Stimulated activated CD8-positive, alpha-beta memory T cell treated with anti-CD3 and anti-CD28 coated beads, Interleukin-15, amount 100 ng/mL, for 24 hours (primary cell): ENCODE measurements at regions not wholly inside any gene's neighbourhood (a gene's known extent, or its start where the extent isn't known, plus 50 kb on each side); places are given as distances from the start of the nearest gene placed in this dataset.

Experiments used
- DNase-seq: peaks from one replicate; pipeline ENCODE4 v3.0.0-alpha.2; 2020; ENCODE audit warnings: low read depth

DNA sequence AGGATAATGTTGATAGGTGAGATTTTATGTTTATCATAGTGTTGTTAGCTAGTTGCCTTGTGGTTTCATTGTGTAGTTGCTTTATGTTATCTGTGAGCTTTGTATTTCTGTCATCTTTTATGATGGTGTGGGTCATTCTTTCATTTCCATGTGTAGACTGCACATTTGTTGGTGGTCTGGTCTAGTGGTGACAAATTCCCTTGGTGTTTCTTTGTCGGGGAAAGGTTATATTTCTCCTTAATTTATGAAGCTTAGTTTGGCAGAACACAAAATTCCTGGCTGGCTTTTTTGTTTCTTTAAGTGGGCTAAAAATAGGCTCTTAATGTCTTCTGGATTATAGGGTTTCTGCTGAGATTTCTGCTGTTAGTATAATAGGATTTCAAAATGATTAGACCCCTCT, 347.2 kb upstream of the ADAMTS5 start:
- no peak for DNase-seq

DNA sequence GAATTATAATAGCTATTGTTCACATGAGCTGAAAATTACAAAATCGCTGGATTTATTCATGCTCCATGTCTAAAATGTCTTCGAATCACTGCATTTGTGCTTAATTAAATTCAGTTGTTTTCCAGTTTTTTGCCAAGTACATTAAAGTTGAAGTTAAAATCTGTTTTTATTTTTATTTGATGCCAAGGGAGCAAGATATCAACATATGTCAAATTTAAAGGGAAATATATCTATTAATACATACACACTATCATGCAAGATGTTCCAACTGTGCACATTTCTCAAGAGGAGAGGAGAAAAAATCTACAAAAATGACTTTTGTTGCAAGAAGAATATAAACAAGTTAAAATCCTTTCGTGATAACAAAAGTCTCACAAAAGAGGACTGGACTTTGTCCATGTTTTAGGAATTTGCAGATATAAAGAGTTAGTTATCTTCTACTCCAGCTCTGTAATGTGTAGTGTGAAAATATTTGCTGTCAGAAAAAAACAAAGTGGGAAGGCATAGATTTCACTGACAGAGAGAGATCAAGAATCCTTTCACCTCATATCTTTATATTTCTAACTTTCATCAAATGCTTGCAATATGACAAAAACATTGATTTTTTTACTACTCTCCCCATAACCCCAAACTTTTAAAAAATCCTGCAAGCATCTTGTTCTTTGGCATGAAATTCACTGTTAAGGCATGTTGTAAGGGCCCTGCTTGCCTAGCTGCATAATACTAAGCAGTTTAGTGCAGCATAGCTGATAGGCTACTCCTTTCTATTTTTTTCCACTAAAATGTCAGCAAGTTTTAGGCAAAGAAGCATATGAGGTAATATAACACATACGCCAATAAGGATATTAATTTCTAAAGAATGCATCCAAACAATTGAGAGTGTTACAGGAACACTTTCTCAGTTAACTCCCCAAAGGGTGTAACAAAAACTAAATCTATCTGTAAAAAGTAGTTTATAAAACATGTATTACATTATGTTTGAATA, 340.2 kb upstream of the ADAMTS5 start:
- DNase-seq: no peak

DNA sequence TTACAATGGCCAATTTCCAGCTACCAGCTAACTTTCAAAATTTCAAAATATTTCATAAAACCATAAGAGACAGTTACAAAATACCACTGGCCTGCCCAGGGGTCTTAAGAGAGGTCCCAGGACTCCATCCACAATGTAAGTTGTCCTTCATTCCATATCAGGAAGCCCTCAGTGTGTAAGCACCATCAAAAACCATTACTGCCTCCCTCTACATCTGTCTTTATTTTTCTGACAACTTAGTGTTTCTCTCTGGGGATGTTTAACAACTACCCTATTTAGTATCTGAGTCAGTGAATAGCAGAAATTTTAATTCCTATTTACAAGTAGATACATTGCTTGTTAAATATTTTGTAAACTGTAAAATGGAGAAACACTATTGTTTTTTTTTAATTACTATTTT, 339.3 kb upstream of the ADAMTS5 start:
- DNase-seq: no peak

DNA sequence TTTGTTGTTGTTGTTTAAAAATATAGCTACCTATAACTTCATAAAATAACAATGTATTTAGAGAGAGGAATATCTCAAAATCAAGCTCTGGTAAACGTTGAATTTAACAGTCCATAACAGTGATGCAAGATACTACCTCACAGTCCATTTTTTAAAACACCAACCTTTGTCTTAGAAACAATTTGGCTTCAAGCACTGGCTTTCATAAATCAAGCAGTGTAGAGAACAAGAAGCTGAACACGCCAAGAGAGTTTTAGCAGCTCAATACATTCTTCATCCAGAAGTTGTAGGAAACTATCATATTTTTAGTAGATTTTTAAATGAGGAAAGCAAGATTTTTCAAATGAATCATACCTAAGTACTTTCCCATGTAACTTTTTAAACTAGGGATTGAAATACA, 334.3 kb upstream of the ADAMTS5 start:
- no peak for DNase-seq

DNA sequence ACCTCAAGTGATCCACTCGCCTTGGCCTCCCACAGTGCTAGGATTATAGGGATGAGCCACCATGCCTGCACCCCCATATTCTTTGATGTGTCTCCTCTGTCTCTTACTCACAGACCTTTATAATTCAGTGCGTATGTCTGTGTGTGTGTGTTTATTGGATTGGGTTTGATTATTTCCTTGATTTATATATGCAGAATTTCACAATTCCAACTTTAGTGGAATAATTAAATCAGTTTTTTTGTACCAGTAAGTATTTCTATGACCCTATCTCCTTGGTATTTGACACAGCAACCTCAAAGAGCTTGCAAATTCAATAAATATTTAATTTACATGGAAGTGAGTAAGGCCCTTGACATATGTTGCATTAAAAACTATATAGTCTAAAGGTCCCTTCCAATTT, 333.9 kb upstream of the ADAMTS5 start:
- no peak for DNase-seq

DNA sequence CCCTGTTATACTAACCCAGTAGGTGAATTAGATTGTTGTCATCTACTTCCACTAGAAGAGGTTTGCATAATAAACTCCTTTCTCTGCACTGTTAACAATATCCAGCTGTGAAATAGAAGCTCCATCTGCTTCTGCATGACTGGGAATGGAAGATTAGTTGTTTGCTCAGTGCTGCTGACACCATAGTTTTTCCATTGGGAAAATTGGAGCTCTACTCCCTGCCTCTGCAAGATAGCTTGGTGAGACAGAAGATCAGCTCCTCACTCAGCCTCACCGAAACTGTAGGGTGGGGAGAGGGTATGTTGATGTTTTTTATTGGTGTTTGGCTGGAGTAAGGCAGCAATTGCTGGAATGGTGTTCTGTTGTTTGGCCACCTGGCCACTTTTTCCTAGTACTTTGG, 331.6 kb upstream of the ADAMTS5 start:
- no peak for DNase-seq

DNA sequence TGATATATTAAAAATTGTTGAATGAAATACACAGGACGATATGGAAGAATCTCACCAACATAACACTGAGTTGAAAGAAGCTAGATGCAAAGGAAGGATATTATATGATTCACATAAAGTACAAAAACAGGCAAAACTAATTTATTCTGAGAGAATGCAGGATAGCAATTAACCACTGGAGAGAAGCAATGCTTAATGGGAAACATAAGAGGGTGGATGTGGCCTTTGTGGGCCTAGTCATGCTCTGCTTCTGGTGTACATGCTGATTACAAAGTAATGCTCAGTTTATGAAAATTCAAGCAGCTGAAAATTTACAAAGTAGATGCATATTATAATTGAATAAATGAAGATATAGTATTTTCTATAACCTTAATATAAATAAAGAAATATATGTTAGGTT, 326.4 kb upstream of the ADAMTS5 start:
- DNase-seq: no peak

DNA sequence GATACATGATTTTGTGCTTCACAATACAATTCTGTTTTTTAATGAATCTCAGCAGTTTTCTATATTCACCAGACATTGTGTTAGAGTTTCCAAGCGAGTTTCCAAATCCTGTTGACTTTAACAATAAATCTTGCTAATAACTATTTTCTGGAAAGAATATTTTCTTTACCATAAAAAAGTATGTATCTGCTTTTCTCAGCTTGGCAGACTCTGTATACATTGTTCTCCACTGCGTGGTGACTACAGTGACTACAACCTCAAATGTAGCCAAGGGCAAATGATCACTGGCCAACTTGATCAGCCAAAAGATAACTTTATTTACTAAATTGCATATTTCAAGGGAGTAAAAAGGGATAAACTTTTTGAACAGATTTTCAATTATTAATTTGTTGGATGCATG, 325.9 kb upstream of the ADAMTS5 start:
- no peak for DNase-seq

DNA sequence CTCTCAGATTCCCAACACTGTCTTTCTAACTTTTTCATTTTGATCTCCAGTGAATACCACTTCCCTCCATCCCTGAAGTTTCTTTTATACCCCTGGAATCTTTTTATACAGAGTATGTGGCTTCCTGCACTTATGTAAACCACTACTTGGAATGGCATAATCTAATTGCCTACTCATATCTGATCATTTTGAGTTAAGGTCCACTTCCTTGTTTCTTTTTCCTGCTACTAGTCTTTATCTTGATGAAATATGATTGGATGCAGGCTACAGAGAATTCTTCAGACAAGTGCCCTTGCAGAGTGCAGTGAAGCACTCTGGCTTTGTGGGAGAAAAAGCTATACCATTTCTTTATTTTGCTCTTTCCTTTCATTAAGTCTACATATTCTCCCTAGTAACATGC, 325.3 kb upstream of the ADAMTS5 start:
- DNase-seq: no peak

DNA sequence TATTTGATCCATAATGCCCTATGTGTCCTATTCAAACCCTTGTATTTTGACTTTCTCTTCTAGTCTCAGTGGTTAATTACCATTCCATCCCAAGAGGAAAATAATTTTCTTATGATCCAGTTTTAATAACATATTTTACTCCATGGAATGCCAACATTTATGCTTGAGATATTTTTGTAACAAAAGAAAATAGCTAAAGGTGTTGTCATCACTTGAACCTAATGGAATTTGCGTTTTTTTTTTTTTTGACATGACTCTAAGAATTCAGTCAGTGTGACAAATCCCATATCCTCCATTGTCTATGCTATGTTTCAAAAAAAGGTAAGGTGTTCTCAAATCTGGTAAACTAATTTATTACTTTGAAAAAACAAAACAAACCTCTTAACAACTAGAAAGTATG, 324.1 kb upstream of the ADAMTS5 start:
- no peak for DNase-seq

DNA sequence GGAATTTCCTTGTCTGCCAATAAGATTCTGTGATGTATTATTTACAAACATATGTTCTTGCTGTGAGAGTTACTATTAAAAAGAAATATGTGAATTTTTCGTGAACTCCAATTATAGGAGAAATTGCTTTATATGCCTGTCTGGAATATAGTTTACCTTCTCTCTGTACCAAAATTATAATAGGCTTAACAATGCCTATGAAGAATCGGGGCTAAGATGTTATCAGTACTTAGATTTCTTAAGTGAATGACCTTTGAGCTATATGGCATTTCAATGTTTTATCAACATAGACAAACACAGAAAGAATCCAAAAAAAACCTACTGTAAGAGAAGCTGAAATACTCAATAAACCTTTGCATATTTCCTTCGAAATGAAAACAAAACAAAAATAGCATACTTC, 323.1 kb upstream of the ADAMTS5 start:
- no peak for DNase-seq

DNA sequence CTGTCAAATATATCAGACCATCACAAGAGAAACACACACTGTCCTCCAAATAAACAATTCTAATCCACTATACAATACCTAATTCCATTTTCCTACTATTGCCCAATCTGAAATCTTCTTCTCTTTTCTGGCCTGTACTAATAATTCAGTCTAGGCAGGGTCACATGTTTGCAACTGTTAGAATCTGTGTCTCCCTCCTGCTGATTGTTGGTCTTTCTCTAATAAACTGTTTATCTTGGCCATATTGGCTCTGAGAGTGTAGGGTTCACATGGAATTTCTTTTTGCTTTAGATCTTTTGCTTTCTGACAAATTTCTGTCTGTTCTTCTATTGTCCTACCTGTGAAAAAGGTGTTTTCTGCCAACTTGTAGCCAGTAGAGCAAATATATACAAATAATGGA, 319.9 kb upstream of the ADAMTS5 start:
- DNase-seq: no peak

DNA sequence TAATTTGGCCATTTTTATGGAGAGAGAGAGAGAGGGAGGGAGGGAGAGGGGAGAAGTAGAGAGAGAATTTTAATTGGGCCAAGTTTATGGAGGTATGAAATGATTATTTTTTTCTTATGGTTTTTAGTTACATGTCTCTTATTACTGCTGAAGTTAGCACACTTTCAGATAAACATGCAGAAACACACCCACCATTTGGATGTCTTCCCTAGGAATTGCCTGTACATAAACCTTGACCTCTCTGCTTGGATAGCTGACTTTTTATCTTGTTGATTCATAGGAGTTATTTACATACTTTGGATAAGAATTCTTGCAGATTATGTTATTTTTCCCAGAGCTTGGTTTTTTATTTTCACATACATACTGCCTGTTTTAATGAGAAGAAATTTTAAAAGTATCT, 310.2 kb upstream of the ADAMTS5 start:
- DNase-seq: no peak

DNA sequence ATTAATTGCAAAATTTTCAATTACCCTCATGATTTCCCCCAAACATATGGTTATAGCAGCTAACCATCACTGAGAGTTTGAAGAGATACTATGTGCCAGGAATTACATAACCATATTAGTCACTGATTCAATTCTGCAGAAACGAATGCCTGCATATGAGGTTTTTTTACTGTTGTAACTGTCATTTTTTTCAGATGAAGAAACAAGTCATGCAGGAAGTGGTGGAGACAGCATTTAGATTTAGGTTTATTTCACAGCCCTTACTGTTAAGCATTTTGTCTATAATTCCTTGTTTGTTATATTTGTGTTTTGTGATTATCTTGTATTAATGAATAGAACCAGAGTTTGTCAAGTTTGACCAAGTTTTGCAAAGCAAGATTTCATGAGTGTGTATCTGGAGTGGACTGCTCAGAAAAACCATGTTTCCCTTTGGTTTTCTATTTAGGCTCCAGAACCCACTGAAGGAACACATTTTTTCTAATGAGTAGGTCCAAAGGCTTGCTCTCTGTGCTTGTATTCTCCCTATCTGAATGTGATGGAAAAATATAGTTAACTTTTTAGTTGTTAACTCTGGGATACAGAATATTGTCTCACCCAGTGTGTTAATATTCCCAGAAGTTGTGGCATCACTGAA, 308.5 kb upstream of the ADAMTS5 start:
- DNase-seq: no peak

DNA sequence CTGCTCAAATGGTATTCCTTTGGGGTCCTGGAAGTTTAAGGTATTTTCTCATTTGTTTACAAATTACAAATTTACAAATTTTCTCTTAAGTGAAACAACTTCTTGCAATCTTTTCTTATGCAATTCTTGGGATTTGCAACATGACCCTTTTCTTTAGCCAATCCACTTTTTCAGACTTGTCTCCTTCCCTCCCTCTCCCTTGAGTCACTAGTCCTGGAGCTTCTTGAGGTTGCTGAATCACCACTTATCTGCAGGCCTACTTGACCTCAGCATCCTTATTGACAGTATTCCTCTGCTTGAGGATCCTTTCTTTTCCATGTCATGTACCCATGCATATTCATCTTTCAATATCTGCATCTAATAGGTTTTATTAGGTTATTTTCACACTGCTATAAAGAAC, 302.8 kb upstream of the ADAMTS5 start:
- no peak for DNase-seq

DNA sequence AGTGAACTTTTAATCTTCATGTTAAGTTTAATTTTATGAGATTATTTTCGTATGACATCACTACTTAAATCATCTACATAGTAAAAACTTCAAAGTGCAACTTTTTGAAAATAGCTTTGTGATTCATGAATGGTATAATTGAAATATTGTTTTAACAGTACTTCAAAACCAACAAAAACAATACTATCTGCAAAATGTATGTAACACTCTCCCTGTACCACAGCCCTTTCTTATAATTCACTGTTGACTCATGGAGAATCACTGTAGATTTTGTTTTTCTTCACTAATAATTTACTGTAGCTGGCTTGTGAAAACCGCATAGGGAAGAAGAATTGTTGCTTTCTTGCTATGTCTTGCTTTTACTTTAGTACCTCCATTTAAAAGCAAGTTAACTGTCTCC, 301.4 kb upstream of the ADAMTS5 start:
- no peak for DNase-seq

DNA sequence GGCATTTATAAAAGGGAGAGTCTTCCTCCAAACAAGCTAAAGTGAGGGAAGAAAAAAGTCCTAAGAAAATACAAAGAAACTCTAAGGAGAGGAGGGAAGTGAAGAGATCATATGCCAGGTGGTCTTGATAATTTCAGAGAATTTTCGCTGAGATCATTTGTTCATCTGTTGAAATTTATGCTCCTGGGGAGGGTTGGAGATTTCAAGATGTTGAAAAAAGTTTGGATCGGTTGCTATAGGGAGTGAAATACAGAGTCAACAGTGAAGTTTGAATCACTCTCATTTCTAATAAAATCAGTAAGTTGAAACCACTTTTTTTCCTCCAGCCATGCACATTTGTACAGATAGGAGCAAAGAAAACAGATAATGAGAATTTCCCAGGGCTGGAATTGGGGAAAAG, 299.1 kb upstream of the ADAMTS5 start:
- no peak for DNase-seq

DNA sequence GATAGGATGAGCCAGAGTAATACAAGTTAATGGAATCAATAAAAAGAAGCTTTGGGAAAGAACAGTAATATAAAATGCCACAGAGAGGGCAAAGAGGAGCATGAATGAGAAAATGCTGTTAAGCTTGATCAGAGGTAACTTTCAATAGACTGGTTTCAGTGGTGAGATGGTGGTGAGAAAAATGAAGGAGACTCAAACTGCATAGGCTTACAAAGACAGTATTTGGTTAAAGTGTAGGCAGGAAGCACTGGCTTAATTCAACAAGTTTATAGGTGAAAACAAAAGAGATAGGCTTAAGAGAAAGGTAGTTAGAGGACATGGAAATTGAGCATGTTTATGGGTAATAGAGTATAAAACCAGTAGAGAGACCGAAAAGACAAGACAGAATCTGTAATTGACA, 298.6 kb upstream of the ADAMTS5 start:
- no peak for DNase-seq

DNA sequence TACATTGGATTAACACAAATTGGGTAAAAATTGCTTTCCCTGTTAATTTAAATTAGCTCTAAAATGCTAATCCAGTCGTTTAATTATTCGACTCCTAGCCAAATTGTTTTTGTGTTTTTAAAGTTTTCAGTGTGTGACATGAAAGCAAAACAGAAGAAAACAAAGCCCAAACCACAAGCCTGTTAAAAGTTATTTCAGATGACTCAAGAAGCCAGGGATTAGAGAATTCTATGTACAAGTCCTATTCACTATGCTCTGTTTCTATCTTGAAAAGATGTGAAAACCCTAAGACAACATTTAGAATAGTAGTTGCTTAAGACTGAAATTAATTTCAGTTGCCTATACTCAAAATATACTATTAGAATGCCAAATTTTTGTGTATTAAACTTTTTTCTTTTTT, 294.8 kb upstream of the ADAMTS5 start:
- no peak for DNase-seq

DNA sequence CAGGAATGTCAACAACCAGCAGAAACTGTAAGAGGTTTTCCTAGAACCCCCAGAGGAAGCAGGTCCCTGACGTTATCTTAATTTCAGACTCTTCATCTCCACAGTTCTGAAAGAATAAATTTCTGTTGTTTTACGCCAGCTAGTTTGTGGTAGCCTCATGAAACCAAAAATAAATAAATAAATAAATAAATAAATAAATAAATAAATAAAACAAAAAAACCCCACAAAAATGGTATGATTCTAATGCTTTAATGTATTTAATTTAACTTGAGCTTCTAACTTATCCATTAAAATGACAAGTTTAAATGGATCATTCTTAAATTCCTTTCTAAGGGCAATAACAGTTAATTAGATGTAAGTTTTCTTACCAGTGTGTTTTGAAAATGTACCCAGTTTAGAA, 293.8 kb upstream of the ADAMTS5 start:
- no peak for DNase-seq

DNA sequence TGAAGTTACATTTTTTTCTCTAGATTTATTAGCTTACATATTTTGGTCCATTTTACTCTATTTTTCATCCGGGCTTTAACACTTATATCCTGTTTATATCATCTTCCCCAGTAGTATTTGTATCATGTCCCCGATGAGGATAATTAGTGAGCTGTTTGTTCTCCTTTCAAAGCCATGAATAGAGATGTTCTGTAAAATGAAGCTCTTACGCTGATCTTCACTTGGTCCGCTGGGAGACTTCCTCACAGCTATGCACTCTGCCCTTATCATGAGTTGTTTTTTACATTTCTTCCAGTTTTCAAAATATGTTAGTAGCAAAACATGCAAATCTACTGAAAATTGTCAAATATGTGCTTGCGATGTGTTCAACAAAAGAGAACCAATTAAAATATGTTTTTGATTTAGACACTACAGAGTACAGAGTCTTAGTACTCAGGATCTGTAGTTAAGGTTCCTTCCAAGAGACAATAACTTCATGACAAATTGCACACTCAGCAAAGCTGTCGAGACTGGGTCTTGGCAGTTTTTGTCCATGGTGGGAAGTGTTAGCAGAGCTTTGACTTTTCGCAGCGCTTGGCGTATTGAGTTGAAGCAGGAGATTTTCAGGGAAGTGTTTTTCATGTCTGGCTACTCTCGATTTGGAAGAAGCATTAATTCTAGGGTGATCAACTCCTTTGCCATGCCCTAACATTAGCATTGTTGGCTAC, 292.0 kb upstream of the ADAMTS5 start:
- DNase-seq: no peak

DNA sequence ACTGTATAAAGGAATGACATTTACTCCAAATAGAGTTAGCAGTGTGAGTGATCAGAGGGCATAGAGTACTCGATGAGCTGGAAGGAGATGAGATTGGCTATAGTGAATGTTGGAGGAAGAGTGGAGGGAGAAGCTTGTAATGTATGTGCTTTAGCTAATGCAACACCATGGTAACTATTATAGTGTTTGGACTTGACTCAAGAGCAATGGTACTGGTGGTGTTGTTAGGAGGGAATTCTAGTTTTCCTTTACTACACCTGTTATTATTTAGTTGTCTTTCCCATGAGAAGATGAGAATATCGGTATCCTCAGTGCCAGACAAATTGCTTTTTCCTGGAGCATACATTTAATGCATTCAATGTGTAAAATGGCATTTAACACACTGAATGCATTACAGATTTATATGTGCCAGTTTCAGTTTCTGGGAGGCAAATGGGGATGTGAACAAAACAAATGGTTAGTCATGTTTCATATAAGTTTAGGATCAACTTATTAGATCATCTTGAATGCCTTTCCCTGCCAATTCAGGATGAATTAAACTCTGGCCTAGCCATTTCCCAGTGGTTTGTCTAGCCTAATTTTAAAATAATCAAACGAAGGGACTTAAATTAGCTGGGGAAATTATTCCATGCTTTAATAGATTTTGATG, 291.1 kb upstream of the ADAMTS5 start:
- DNase-seq: no peak

DNA sequence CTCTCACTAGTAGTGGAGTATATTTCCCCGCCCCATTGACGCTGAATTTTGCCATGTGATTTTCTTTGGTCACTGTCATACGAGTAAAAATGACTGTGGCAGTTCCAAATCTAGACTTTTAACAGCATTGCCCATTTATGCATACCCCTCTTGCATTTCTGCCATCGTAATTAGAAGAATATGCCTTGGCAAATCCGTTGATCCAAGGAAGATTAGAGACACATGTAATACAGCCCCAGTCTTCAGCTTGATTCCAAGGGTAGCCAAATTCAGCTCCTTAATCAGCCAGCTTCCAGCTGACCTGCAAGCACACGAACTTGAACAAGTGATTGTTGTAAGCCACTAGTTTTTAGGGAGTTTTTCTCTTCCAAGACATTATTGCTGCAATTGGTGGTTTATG, 290.3 kb upstream of the ADAMTS5 start:
- no peak for DNase-seq
